H1 (cell line): ENCODE measurements at regions not wholly inside any gene's neighbourhood (a gene's known extent, or its start where the extent isn't known, plus 50 kb on each side); places are given as distances from the start of the nearest gene placed in this dataset.

Source experiments
- CTCF ChIA-PET: fragments of 300-600 bp; sonication (Branson Sonifier 250); formaldehyde crosslinking; loops from one replicate; lab custom pipeline; 2021; ENCODE audit not compliant: partially characterized antibody; lab: Charles Lee
- POLR2A ChIA-PET: fragments of 300-600 bp; sonication (Branson Sonifier 250); formaldehyde crosslinking; loops from one replicate; lab custom pipeline; 2021; ENCODE audit warnings: inconsistent platforms; ENCODE audit not compliant: partially characterized antibody; lab: Charles Lee
- DNase-seq, 2 experiments: peaks; one replicate each; pipeline versions ENCODE4 v3.0.0 to v3.0.0-alpha.2; 2010 to 2022; ENCODE audit warnings: low spot score in 2 of 2, low read depth in 1 of 2, mixed read lengths in 1 of 2
- FAIRE-seq: peaks from 2 replicates; lab custom pipeline; 2011; peaks lifted over from hg19 to GRCh38; lab: Jason Lieb, UNC
- H2AFZ ChIP-seq: 2 replicates; pipeline ENCODE4 v1.8.1; 2012; ENCODE audit warnings: low read length, inconsistent platforms
- H2AK5ac ChIP-seq: 2 replicates; pipeline ENCODE4 v1.6.1; 2013; ENCODE audit warnings: low read depth, low read length
- H2BK120ac ChIP-seq: replicated peaks from 2 replicates; pipeline ENCODE3; 2013; ENCODE audit warnings: low read depth, low read length, inconsistent platforms
- H2BK12ac ChIP-seq: 2 replicates; pipeline ENCODE4 v1.6.1; 2013; ENCODE audit warnings: low read depth, low read length
- H2BK15ac ChIP-seq: 2 replicates; pipeline ENCODE4 v1.6.1; 2013; ENCODE audit warnings: low read length
- H2BK20ac ChIP-seq: 2 replicates; pipeline ENCODE4 v1.6.1; 2013; ENCODE audit warnings: low read length
- H2BK5ac ChIP-seq: 2 replicates; pipeline ENCODE4 v1.6.1; 2013; ENCODE audit warnings: low read depth, low read length
- H3K14ac ChIP-seq: 2 replicates; pipeline ENCODE4 v1.6.1; 2013; ENCODE audit warnings: inconsistent platforms; ENCODE audit not compliant: insufficient read length
- H3K18ac ChIP-seq: 2 replicates; pipeline ENCODE4 v1.6.1; 2013; ENCODE audit warnings: low read length; ENCODE audit errors: extremely low read depth
- H3K23ac ChIP-seq: 2 replicates; pipeline ENCODE4 v1.6.1; 2013; ENCODE audit warnings: inconsistent platforms; ENCODE audit not compliant: insufficient read length
- H3K23me2 ChIP-seq: 2 replicates; pipeline ENCODE4 v1.6.1; 2013; ENCODE audit warnings: low read depth, low read length
- H3K27ac ChIP-seq: 2 replicates; pipeline ENCODE4 v1.6.1; 2011; ENCODE audit warnings: low read depth, low read length, inconsistent platforms
- H3K27me3 ChIP-seq, 4 experiments: replicated peaks in 1 of 4; 1 replicate in 1 of 4; 2 replicates in 3 of 4; pipeline versions ENCODE4 v1.6.1 to v1.8.1; 2011 to 2013; ENCODE audit warnings: low read length in 3 of 4, mild to moderate bottlenecking in 3 of 4, inconsistent platforms in 2 of 4, mixed read lengths in 2 of 4, moderate library complexity in 1 of 4; ENCODE audit not compliant: control insufficient read depth in 3 of 4, insufficient read depth in 3 of 4; ENCODE audit errors: extremely low read depth in 1 of 4
- H3K36me3 ChIP-seq, 4 experiments: 2 replicates each; pipeline versions ENCODE4 v1.6.1 to v1.8.1; 2011 to 2013; ENCODE audit warnings: mild to moderate bottlenecking in 4 of 4, low read length in 3 of 4, moderate library complexity in 2 of 4, control low read depth in 1 of 4, inconsistent platforms in 1 of 4; ENCODE audit not compliant: insufficient read depth in 4 of 4, control insufficient read depth in 2 of 4
- H3K4ac ChIP-seq: replicated peaks from 2 replicates; pipeline ENCODE3; 2013; ENCODE audit warnings: low read length, low read depth, mixed read lengths, inconsistent platforms; ENCODE audit not compliant: insufficient read length
- H3K4me1 ChIP-seq, 4 experiments: replicated peaks in 1 of 4; 1 replicate in 1 of 4; 2 replicates in 3 of 4; pipeline versions ENCODE4 v1.6.1 to v1.8.1; 2011 to 2013; ENCODE audit warnings: low read length in 3 of 4, inconsistent platforms in 2 of 4, mixed read lengths in 1 of 4; ENCODE audit not compliant: insufficient read depth in 4 of 4, control insufficient read depth in 3 of 4
- H3K4me2 ChIP-seq, 2 experiments: 2 replicates each; pipeline versions ENCODE4 v1.6.1 to v1.8.1; 2011 to 2013; ENCODE audit warnings: low read depth in 2 of 2, low read length in 2 of 2, control low read depth in 1 of 2, inconsistent platforms in 1 of 2, mild to moderate bottlenecking in 1 of 2; ENCODE audit not compliant: insufficient read depth in 1 of 2
- H3K4me3 ChIP-seq, 4 experiments: fragments of 200-600, 300-600 bp in 1 of 4; sonication (generic), shearing (Covaris generic), sonication (Bioruptor Twin) in 1 of 4; 2 replicates each; pipeline versions ENCODE4 v1.5.1 to v1.8.1; 2011 to 2016; ENCODE audit warnings: low read length in 4 of 4, low read depth in 3 of 4, control low read depth in 2 of 4, inconsistent platforms in 2 of 4, mild to moderate bottlenecking in 2 of 4, mixed read lengths in 1 of 4, moderate library complexity in 1 of 4; ENCODE audit not compliant: insufficient read depth in 2 of 4; ENCODE audit errors: extremely low read depth in 1 of 4
- H3K56ac ChIP-seq: replicated peaks from 2 replicates; pipeline ENCODE3; 2013; ENCODE audit warnings: low read depth, mild to moderate bottlenecking, mixed read lengths, low read length, inconsistent platforms; ENCODE audit not compliant: insufficient read length
- H3K79me1 ChIP-seq: 2 replicates; pipeline ENCODE4 v1.6.1; 2013; ENCODE audit warnings: low read depth, low read length, control low read depth
- H3K79me2 ChIP-seq, 2 experiments: 2 replicates each; pipeline versions ENCODE4 v1.6.1 to v1.8.1; 2012 to 2013; ENCODE audit warnings: low read length in 2 of 2, mild to moderate bottlenecking in 2 of 2, inconsistent platforms in 1 of 2; ENCODE audit not compliant: insufficient read depth in 2 of 2, control insufficient read depth in 1 of 2
- H3K9ac ChIP-seq, 4 experiments: replicated peaks in 1 of 4; 1 replicate in 1 of 4; 2 replicates in 3 of 4; pipeline versions ENCODE4 v1.6.1 to v1.8.1; 2011 to 2013; ENCODE audit warnings: low read depth in 3 of 4, low read length in 3 of 4, control low read depth in 2 of 4, mild to moderate bottlenecking in 2 of 4, moderate library complexity in 2 of 4, inconsistent platforms in 1 of 4; ENCODE audit errors: extremely low read depth in 1 of 4
- H3K9me3 ChIP-seq, 2 experiments: 2 replicates each; pipeline versions ENCODE4 v1.6.1 to v1.8.1; 2012 to 2013; ENCODE audit warnings: mild to moderate bottlenecking in 2 of 2, moderate library complexity in 2 of 2, control low read depth in 1 of 2, inconsistent platforms in 1 of 2, low read depth in 1 of 2, low read length in 1 of 2, mixed read lengths in 1 of 2; ENCODE audit not compliant: insufficient read depth in 2 of 2
- H4K20me1 ChIP-seq, 2 experiments: replicated peaks in 1 of 2; 2 replicates each; pipeline versions ENCODE3 to v1.8.1; 2011 to 2013; ENCODE audit warnings: inconsistent platforms in 2 of 2, low read length in 2 of 2, mild to moderate bottlenecking in 1 of 2; ENCODE audit not compliant: insufficient read depth in 2 of 2, control insufficient read depth in 1 of 2
- H4K5ac ChIP-seq: 2 replicates; pipeline ENCODE4 v1.6.1; 2013; ENCODE audit warnings: low read length, low read depth, mixed read lengths, inconsistent platforms; ENCODE audit not compliant: insufficient read length
- H4K8ac ChIP-seq: 2 replicates; pipeline ENCODE4 v1.8.0; 2013; ENCODE audit warnings: mild to moderate bottlenecking, moderate library complexity, low read length, inconsistent platforms; ENCODE audit not compliant: insufficient read depth; ENCODE audit errors: extremely low read depth
- H4K91ac ChIP-seq: replicated peaks from 2 replicates; pipeline ENCODE3; 2013; ENCODE audit warnings: low read length, mixed read lengths, inconsistent platforms; ENCODE audit not compliant: insufficient read length
- EGR1 ChIP-seq: IDR thresholded peaks from 2 replicates; pipeline ENCODE4 v1.6.1; 2011; ENCODE audit warnings: low read depth, low read length, borderline replicate concordance
- KDM4A ChIP-seq: IDR thresholded peaks from one replicate; pipeline ENCODE4 v1.7.1; 2012; ENCODE audit warnings: low read depth, mild to moderate bottlenecking, moderate library complexity, low read length, inconsistent platforms; ENCODE audit not compliant: severe bottlenecking
- SUZ12 ChIP-seq: fragments of 200-600 bp; sonication (generic); IDR thresholded peaks from 2 replicates; pipeline ENCODE4 v1.6.1; 2012; ENCODE audit warnings: mild to moderate bottlenecking, inconsistent platforms, low read length, moderate library complexity, mixed read lengths
- WGBS, 2 experiments: shearing (Covaris generic) in 1 of 2; methylation state at CpG; one replicate each; pipeline versions ENCODE4 v1.1.6 to v1.1.7; 2013 to 2015; ENCODE audit warnings: low lambda C conversion rate in 2 of 2, mixed read lengths in 2 of 2, inconsistent platforms in 1 of 2, low coverage in 1 of 2, missing lambda C conversion rate in 1 of 2; ENCODE audit not compliant: insufficient replicate concordance in 2 of 2, insufficient coverage in 1 of 2, insufficient read length in 1 of 2; ENCODE audit errors: extremely low coverage in 1 of 2, missing lambda C conversion rate in 1 of 2; 5-methylcytosine and 5-hydroxymethylcytosine counted together
- TF ChIP-seq, protein P1 (sequence below): IDR thresholded peaks from 2 replicates; pipeline ENCODE4 v1.6.1; 2011; ENCODE audit warnings: low read length, improper control_type of control experiment

DNA sequence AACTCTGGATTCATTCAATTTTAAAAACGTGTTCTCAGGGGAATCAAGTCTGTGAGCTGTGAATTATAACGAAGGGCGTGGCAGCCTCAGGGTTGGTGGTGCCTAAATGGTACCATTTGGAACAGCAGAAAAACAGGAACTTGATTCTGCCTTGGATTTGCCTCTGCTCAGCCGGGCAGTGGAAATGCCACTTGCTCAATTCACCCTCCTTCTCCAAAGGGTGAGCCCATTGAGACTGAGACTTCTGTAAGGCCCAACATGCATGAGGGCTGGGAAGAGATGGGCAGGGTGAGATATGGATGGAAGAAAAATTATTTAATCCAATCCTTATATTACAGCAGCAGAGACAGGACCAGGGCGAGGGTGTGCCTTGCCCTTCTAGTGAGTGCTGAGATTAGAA, 107.1 kb upstream of the HABP2 start:
- Histone ChIP-seq H3K4ac (no peak overlapping the region), H3K79me1 (no peaks in the 10 kb centered on the region; the same call in 1 of the 2 replicates), H2BK120ac (no peak overlapping the region), H3K4me1 (0 out of 7 replicates have a peak, but pooled peaks cover 0 to 3% (median 0%) of the 10 kb centered on the region in 4 experiments), H2AK5ac (no peak overlapping the region), H3K9ac (no peak overlapping the region), H3K9me3 (no peaks in the 10 kb centered on the region), H2BK15ac (no peak overlapping the region), H4K20me1 (peaks cover 0 to 1% of the 10 kb centered on the region in 2 experiments), H3K79me2 (no peaks in the 10 kb centered on the region), H3K4me2 (no peak overlapping the region), H4K5ac (no peak overlapping the region), H3K18ac (no peak overlapping the region), H3K14ac (no peak overlapping the region), H4K8ac (no peak overlapping the region), H3K27me3 (no peaks in the 10 kb centered on the region), H3K36me3 (no peaks in the 10 kb centered on the region), H3K27ac (no peak overlapping the region), H3K56ac (no peak overlapping the region), H2AFZ (no peak overlapping the region), H3K23me2 (no peaks in the 10 kb centered on the region), H2BK12ac (no peak overlapping the region), H4K91ac (no peak overlapping the region), H3K4me3 (no peak overlapping the region), H2BK20ac (no peak overlapping the region), H3K23ac (no peak overlapping the region), H2BK5ac (no peak overlapping the region)
- FAIRE-seq (no peak), DNase-seq (no peak)
- ChIA-PET CTCF (interaction anchor here (1.4 to 9.0 kb wide), 3 partner anchors 7 to 74 kb away, joined by 3 to 82 read pairs (median 6); no protein-coding TSS in a partner anchor), POLR2A (no interaction called here)
- 76% methylated on average over 5 of the region's 5 CpGs; no CpG with 5 or more reads in 1 of the 2 experiments for WGBS, 2 experiments
- TF ChIP-seq SUZ12, result no peak
- TF ChIP-seq, protein P1, sequence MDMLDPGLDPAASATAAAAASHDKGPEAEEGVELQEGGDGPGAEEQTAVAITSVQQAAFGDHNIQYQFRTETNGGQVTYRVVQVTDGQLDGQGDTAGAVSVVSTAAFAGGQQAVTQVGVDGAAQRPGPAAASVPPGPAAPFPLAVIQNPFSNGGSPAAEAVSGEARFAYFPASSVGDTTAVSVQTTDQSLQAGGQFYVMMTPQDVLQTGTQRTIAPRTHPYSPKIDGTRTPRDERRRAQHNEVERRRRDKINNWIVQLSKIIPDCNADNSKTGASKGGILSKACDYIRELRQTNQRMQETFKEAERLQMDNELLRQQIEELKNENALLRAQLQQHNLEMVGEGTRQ, result no peak
- TF ChIP-seq KDM4A, result no peak
- no peak for TF ChIP-seq EGR1
